Activated CD8-positive, alpha-beta T cell treated with anti-CD3 and anti-CD28 coated beads for 36 hours (primary cell): ENCODE measurements at regions not wholly inside any gene's neighbourhood (a gene's known extent, or its start where the extent isn't known, plus 50 kb on each side); places are given as distances from the start of the nearest gene placed in this dataset.

Experiments
- ATAC-seq: fragments of 200-7000 bp; cut with Tn5 transposase; one replicate; pipeline ENCODE4 v1.10.0; 2021; ENCODE audit warnings: mild to moderate bottlenecking, moderate library complexity
- CTCF ChIA-PET: fragments of 350-600 bp; sonication (Branson Sonifier 250); formaldehyde crosslinking; loops from one replicate; lab custom pipeline; 2021; ENCODE audit warnings: antibody characterized with exemption; lab: Charles Lee
- POLR2A ChIA-PET: fragments of 350-600 bp; sonication (Branson Sonifier 250); formaldehyde crosslinking; loops from one replicate; lab custom pipeline; 2021; ENCODE audit warnings: antibody characterized with exemption; lab: Charles Lee
- DNase-seq: peaks from one replicate; pipeline ENCODE4 v3.0.0-alpha.2; 2020
- H3K27ac Mint-ChIP-seq: one replicate; pipeline ENCODE4 v1.8.0; 2021; ENCODE audit warnings: mild to moderate bottlenecking, mixed read lengths
- H3K27me3 Mint-ChIP-seq: one replicate; pipeline ENCODE4 v1.8.0; 2021; ENCODE audit warnings: mixed read lengths
- H3K36me3 Mint-ChIP-seq: one replicate; pipeline ENCODE4 v1.8.0; 2021; ENCODE audit warnings: low read depth, mixed read lengths
- H3K4me1 Mint-ChIP-seq: one replicate; pipeline ENCODE4 v1.8.0; 2021; ENCODE audit warnings: low read depth, mixed read lengths
- H3K4me3 Mint-ChIP-seq: one replicate; pipeline ENCODE4 v1.8.0; 2021; ENCODE audit warnings: mild to moderate bottlenecking, moderate library complexity, mixed read lengths
- H3K9me3 Mint-ChIP-seq: one replicate; pipeline ENCODE4 v1.8.0; 2021; ENCODE audit warnings: mixed read lengths
- intact Hi-C: fragments of 100-400 bp; cut with micrococcal nuclease; formaldehyde crosslinking; loops from one replicate; pipeline ENCODE4 v1.10.0; 2022
- TF ChIP-seq, protein P1 (sequence below): fragments of 200-600 bp; IDR thresholded peaks from one replicate; pipeline ENCODE4 v1.8.0; 2022; ENCODE audit warnings: antibody characterized with exemption, mild to moderate bottlenecking

- ChIA-PET POLR2A (no interaction called here), CTCF (no interaction called here)
- TF ChIP-seq, protein P1, sequence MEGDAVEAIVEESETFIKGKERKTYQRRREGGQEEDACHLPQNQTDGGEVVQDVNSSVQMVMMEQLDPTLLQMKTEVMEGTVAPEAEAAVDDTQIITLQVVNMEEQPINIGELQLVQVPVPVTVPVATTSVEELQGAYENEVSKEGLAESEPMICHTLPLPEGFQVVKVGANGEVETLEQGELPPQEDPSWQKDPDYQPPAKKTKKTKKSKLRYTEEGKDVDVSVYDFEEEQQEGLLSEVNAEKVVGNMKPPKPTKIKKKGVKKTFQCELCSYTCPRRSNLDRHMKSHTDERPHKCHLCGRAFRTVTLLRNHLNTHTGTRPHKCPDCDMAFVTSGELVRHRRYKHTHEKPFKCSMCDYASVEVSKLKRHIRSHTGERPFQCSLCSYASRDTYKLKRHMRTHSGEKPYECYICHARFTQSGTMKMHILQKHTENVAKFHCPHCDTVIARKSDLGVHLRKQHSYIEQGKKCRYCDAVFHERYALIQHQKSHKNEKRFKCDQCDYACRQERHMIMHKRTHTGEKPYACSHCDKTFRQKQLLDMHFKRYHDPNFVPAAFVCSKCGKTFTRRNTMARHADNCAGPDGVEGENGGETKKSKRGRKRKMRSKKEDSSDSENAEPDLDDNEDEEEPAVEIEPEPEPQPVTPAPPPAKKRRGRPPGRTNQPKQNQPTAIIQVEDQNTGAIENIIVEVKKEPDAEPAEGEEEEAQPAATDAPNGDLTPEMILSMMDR, result no peak
- no peak for ATAC-seq
- Mint-ChIP-seq H3K4me1 (no peaks in the 10 kb centered on the region), H3K36me3 (no peaks in the 10 kb centered on the region), H3K4me3 (no peak overlapping the region), H3K9me3 (peaks cover 7% of the 10 kb centered on the region), H3K27ac (no peak overlapping the region), H3K27me3 (no peaks in the 10 kb centered on the region)
- DNase-seq, result no peak
- intact Hi-C loops, result no loop called here
Measured at GRCh38 chr14:82533351-82533750, 999.7 kb upstream of the SEL1L start.

DNA sequence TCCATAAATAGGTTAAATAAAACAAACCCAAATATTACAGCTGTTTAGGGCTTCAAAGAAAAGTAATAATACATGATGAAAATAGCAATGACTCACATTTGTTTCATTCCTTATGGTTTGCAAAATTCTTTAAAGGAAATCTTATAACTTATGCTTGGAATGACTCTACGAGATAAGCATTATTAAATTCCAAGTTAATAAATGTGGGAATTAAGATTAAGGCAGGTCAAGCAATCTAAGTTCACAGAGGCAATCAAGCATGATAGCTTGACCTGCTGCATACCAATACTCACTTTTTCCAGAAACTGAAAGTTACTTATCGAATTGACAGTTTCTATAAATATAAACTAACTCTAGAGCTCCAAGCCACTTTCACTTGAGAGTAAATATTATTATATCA lies 1002.9 kb upstream of the SEL1L start:
- ATAC-seq (no peak), DNase-seq (no peak)
- no peaks in the 10 kb centered on the region for H3K27me3 Mint-ChIP-seq
- intact Hi-C loops, result no loop called here
- H3K9me3 Mint-ChIP-seq, result peaks cover 7% of the 10 kb centered on the region
- ChIA-PET POLR2A (no interaction called here), CTCF (no interaction called here)
- H3K4me3 Mint-ChIP-seq, result no peak overlapping the region
- no peaks in the 10 kb centered on the region for H3K4me1 Mint-ChIP-seq
- TF ChIP-seq, protein P1, result no peak
- no peak overlapping the region for H3K27ac Mint-ChIP-seq
- H3K36me3 Mint-ChIP-seq, result no peaks in the 10 kb centered on the region

DNA sequence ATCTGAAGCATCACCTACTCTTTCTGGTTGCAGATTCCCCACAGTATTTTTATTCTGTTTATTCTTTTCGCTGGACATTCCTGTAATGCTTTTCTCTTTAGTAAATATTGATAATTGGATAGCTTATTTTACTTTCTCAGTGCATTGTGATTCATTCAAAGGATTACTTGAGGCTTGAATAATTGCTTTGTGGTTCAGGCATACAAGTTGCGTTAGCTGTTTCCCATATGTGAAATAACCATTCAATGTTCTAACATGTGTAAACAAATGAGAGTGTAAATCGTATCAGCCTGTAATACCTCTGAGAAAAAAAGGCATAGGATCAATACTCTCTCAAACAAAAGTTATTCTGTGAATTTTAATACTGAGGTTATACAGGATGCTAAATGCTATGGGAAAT lies 1004.2 kb upstream of the SEL1L start:
- DNase-seq (no peak), ATAC-seq (no peak)
- CTCF ChIA-PET, result no interaction called here
- Mint-ChIP-seq H3K9me3 (peaks cover 4% of the 10 kb centered on the region), H3K4me3 (no peak overlapping the region), H3K27me3 (no peaks in the 10 kb centered on the region), H3K27ac (no peak overlapping the region), H3K4me1 (no peaks in the 10 kb centered on the region), H3K36me3 (no peaks in the 10 kb centered on the region)
- intact Hi-C loops, result no loop called here
- TF ChIP-seq, protein P1, result no peak
- POLR2A ChIA-PET, result no interaction called here

GRCh38 chr14:82546401-82546800 lies 1012.7 kb upstream of the SEL1L start:
- Mint-ChIP-seq H3K27me3 (no peaks in the 10 kb centered on the region), H3K9me3 (peaks cover 2% of the 10 kb centered on the region), H3K4me1 (no peaks in the 10 kb centered on the region), H3K36me3 (no peaks in the 10 kb centered on the region), H3K27ac (no peak overlapping the region), H3K4me3 (no peak overlapping the region)
- DNase-seq (no peak), ATAC-seq (no peak)
- intact Hi-C loops, result no loop called here
- TF ChIP-seq, protein P1, result no peak
- ChIA-PET CTCF (no interaction called here), POLR2A (no interaction called here)

GRCh38 chr14:82549306-82549990 lies 1015.8 kb upstream of the SEL1L start:
- Mint-ChIP-seq H3K4me3 (no peak overlapping the region), H3K9me3 (peaks cover 8% of the 10 kb centered on the region), H3K27me3 (no peaks in the 10 kb centered on the region), H3K36me3 (no peaks in the 10 kb centered on the region), H3K27ac (no peak overlapping the region), H3K4me1 (no peaks in the 10 kb centered on the region)
- intact Hi-C loops, result no loop called here
- POLR2A ChIA-PET, result no interaction called here
- no peak for DNase-seq
- TF ChIP-seq, protein P1, result no peak
- no peak for ATAC-seq
- CTCF ChIA-PET, result no interaction called here
